Astrocyte (in vitro differentiated cells and primary cell): ENCODE measurements at regions not wholly inside any gene's neighbourhood (a gene's known extent, or its start where the extent isn't known, plus 50 kb on each side); places are given as distances from the start of the nearest gene placed in this dataset.

Experiments
- EZH2 ChIP-seq: IDR thresholded peaks from 2 replicates; pipeline ENCODE4 v1.6.1; 2012; ENCODE audit warnings: mild to moderate bottlenecking, low read length, inconsistent platforms; ENCODE audit not compliant: insufficient read depth
- TF ChIP-seq, protein P1 (sequence below): IDR thresholded peaks from 2 replicates; pipeline ENCODE4 v1.5.1; 2011; ENCODE audit warnings: low read depth, mild to moderate bottlenecking, inconsistent platforms, low read length, moderate library complexity; ENCODE audit not compliant: insufficient read depth

DNA sequence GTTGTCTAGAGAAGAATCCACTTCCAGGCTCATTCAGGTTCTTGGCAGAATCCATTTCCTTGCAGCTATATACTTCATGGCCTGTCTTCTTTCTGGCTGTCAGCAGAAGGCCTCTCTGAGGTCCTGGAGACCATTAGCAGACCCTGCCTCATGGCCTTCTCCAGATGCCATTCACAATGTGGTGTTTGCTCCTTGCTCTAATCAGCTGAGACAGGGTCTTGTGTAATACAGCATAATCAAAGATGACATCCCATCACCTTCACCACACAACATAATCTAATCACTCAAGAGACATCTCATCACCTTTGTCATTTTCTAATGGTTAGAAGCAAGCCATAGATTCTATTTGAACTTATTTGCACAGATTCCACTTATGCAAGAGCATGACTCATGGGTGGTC is 403.9 kb upstream of the LRRC7 start:
- TF ChIP-seq, protein P1, sequence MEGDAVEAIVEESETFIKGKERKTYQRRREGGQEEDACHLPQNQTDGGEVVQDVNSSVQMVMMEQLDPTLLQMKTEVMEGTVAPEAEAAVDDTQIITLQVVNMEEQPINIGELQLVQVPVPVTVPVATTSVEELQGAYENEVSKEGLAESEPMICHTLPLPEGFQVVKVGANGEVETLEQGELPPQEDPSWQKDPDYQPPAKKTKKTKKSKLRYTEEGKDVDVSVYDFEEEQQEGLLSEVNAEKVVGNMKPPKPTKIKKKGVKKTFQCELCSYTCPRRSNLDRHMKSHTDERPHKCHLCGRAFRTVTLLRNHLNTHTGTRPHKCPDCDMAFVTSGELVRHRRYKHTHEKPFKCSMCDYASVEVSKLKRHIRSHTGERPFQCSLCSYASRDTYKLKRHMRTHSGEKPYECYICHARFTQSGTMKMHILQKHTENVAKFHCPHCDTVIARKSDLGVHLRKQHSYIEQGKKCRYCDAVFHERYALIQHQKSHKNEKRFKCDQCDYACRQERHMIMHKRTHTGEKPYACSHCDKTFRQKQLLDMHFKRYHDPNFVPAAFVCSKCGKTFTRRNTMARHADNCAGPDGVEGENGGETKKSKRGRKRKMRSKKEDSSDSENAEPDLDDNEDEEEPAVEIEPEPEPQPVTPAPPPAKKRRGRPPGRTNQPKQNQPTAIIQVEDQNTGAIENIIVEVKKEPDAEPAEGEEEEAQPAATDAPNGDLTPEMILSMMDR: no peak
- no peak for TF ChIP-seq EZH2
